A549 (cell line): ENCODE measurements at regions not wholly inside any gene's neighbourhood (a gene's known extent, or its start where the extent isn't known, plus 50 kb on each side); places are given as distances from the start of the nearest gene placed in this dataset.

Experiments used
- ATAC-seq, 2 experiments: fragments of 200-7000 bp in 1 of 2; fragments of >200 bp in 1 of 2; cut with Nextera tagmentation in 1 of 2; cut with Tn5 transposase in 1 of 2; 3 replicates each; pipeline versions ENCODE4 v1.8.0 to v1.9.1; 2018 to 2020; ENCODE audit warnings: mild to moderate bottlenecking in 1 of 2, moderate library complexity in 1 of 2
- CTCF ChIA-PET: fragments of 300-600 bp; sonication (Branson Sonifier 250); formaldehyde crosslinking; extraction: SDS; loops from one replicate; lab custom pipeline; 2021; ENCODE audit warnings: antibody characterized with exemption, inconsistent platforms; lab: Yijun Ruan, JAX
- POLR2A ChIA-PET: fragments of 350-600 bp; formaldehyde crosslinking; extraction: SDS; loops from one replicate; lab custom pipeline; 2021; ENCODE audit warnings: antibody characterized with exemption, inconsistent platforms; lab: Yijun Ruan, JAX
- DNase-seq, 2 experiments: peaks; one replicate each; pipeline versions ENCODE4 v3.0.0 to v3.0.0-alpha.2; 2011 to 2016; ENCODE audit warnings: low read depth in 1 of 2, low spot score in 1 of 2
- FAIRE-seq: peaks from 2 replicates; lab custom pipeline; 2011; peaks lifted over from hg19 to GRCh38; lab: Jason Lieb, UNC
- H3K27ac ChIP-seq, 2 experiments: fragments of >200 bp; sonication (Bioruptor Twin); formaldehyde crosslinking; 3 replicates each; pipeline ENCODE4 v1.5.1; 2016 to 2017
- H3K4me1 ChIP-seq: fragments of >200 bp; sonication (Bioruptor Twin); formaldehyde crosslinking; 3 replicates; pipeline ENCODE4 v1.6.1; 2016
- H3K4me2 ChIP-seq: fragments of >200 bp; sonication (Bioruptor Twin); formaldehyde crosslinking; 3 replicates; pipeline ENCODE4 v1.6.1; 2016
- H3K4me3 ChIP-seq: fragments of >200 bp; sonication (Bioruptor Twin); formaldehyde crosslinking; 3 replicates; pipeline ENCODE4 v1.5.1; 2016
- H3K9me3 ChIP-seq: fragments of >200 bp; sonication (Bioruptor Twin); formaldehyde crosslinking; 3 replicates; pipeline ENCODE4 v1.6.1; 2016
- BHLHE40 ChIP-seq: IDR thresholded peaks from 2 replicates; pipeline ENCODE4 v1.6.1; 2012; ENCODE audit warnings: low read depth, low read length, inconsistent platforms
- CHD2 ChIP-seq: fragments of 150-350 bp; IDR thresholded peaks from 2 replicates; pipeline ENCODE4 v1.6.1; 2014; ENCODE audit warnings: low read length; ENCODE audit not compliant: partially characterized antibody
- CHD4 ChIP-seq: fragments of 200-600 bp; sonication (generic); IDR thresholded peaks from 2 replicates; pipeline ENCODE4 v1.6.1; 2016; ENCODE audit warnings: antibody characterized with exemption, mild to moderate bottlenecking, borderline replicate concordance
- EHMT2 ChIP-seq: fragments of 200-600 bp; sonication (generic); IDR thresholded peaks from 2 replicates; pipeline ENCODE4 v1.6.1; 2016; ENCODE audit warnings: antibody characterized with exemption, low read depth, mild to moderate bottlenecking, moderate library complexity
- EP300 ChIP-seq, 2 experiments: fragments of >200 bp; sonication (Bioruptor Twin); formaldehyde crosslinking; IDR thresholded peaks; 2 replicates in 1 of 2; 3 replicates in 1 of 2; pipeline ENCODE4 v1.6.1; 2016 to 2017
- GATA3 ChIP-seq: IDR thresholded peaks from 2 replicates; pipeline ENCODE4 v1.6.1; 2012; ENCODE audit warnings: borderline replicate concordance
- HDAC2 ChIP-seq: fragments of 200-600 bp; sonication (generic); IDR thresholded peaks from 2 replicates; pipeline ENCODE4 v1.6.1; 2016
- HEYL ChIP-seq: fragments of 250-450 bp; sonication (Bioruptor Pico); IDR thresholded peaks from 2 replicates; pipeline ENCODE4 v1.8.0; 2021; ENCODE audit warnings: mild to moderate bottlenecking, moderate library complexity
- HOXA7 ChIP-seq: fragments of 250-450 bp; sonication (Bioruptor Pico); IDR thresholded peaks from 2 replicates; pipeline ENCODE4 v1.5.0; 2020; ENCODE audit warnings: mild to moderate bottlenecking, moderate library complexity
- HOXB13 ChIP-seq: fragments of 250-450 bp; sonication (Bioruptor Pico); IDR thresholded peaks from 2 replicates; pipeline ENCODE4 v1.5.0; 2020; ENCODE audit warnings: low read depth, mild to moderate bottlenecking, moderate library complexity
- JUN ChIP-seq, 2 experiments: fragments of >200 bp; sonication (Bioruptor Twin); formaldehyde crosslinking; IDR thresholded peaks; 2 replicates in 1 of 2; 3 replicates in 1 of 2; pipeline ENCODE4 v1.6.1; 2016 to 2017
- JUNB ChIP-seq: fragments of >200 bp; sonication (Bioruptor Twin); formaldehyde crosslinking; IDR thresholded peaks from 2 replicates; pipeline ENCODE4 v1.6.1; 2016
- KDM1A ChIP-seq: fragments of 200-600 bp; sonication (generic); IDR thresholded peaks from 2 replicates; pipeline ENCODE4 v1.6.1; 2016; ENCODE audit warnings: low read depth, mild to moderate bottlenecking
- MAX ChIP-seq: IDR thresholded peaks from 2 replicates; pipeline ENCODE4 v1.6.1; 2012
- MYC ChIP-seq: IDR thresholded peaks from 2 replicates; pipeline ENCODE4 v1.6.1; 2012; ENCODE audit warnings: mild to moderate bottlenecking, inconsistent platforms, low read length, improper control_type of control experiment, borderline replicate concordance
- NFE2L2 ChIP-seq: fragments of 150-350 bp; conservative IDR thresholded peaks from 2 replicates; pipeline ENCODE4 v1.6.1; 2014; ENCODE audit warnings: low read length
- NR3C1 ChIP-seq: fragments of >200 bp; sonication (Bioruptor Twin); formaldehyde crosslinking; IDR thresholded peaks from 3 replicates; pipeline ENCODE4 v1.6.1; 2017
- PHF8 ChIP-seq: fragments of 200-600 bp; sonication (generic); IDR thresholded peaks from 2 replicates; pipeline ENCODE4 v1.6.1; 2016; ENCODE audit warnings: low read depth, mild to moderate bottlenecking, antibody characterized with exemption, moderate library complexity, borderline replicate concordance
- RAD21 ChIP-seq, 2 experiments: fragments of >200 bp in 1 of 2; sonication (Bioruptor Twin) in 1 of 2; formaldehyde crosslinking in 1 of 2; IDR thresholded peaks in 1 of 2; conservative IDR thresholded peaks in 1 of 2; 2 replicates in 1 of 2; 3 replicates in 1 of 2; pipeline ENCODE4 v1.6.1; 2012 to 2018; ENCODE audit warnings: inconsistent platforms in 1 of 2
- RARB ChIP-seq: fragments of 250-450 bp; sonication (Bioruptor Pico); IDR thresholded peaks from 2 replicates; pipeline ENCODE4 v1.8.0; 2021; ENCODE audit warnings: mild to moderate bottlenecking, moderate library complexity
- SREBF2 ChIP-seq: fragments of 450-650 bp; IDR thresholded peaks from 2 replicates; pipeline ENCODE4 v1.6.1; 2014; ENCODE audit warnings: mild to moderate bottlenecking, moderate library complexity
- TFCP2L1 ChIP-seq: fragments of 250-450 bp; sonication (Bioruptor Pico); IDR thresholded peaks from 2 replicates; pipeline ENCODE4 v1.5.0; 2021; ENCODE audit warnings: mild to moderate bottlenecking
- ZNF302 ChIP-seq: fragments of 250-450 bp; sonication (Bioruptor Pico); IDR thresholded peaks from 2 replicates; pipeline ENCODE4 v1.9.0; 2021; ENCODE audit warnings: inconsistent platforms, mild to moderate bottlenecking, moderate library complexity
- ZSCAN20 ChIP-seq: fragments of 250-450 bp; sonication (Bioruptor Pico); IDR thresholded peaks from 2 replicates; pipeline ENCODE4 v1.8.0; 2022; ENCODE audit warnings: mild to moderate bottlenecking, moderate library complexity
- WGBS: methylation state at CpG from one replicate; pipeline ENCODE4 v1.1.6; 2017; ENCODE audit errors: missing lambda C conversion rate; 5-methylcytosine and 5-hydroxymethylcytosine counted together
- TF ChIP-seq, protein P1 (sequence below): IDR thresholded peaks from 2 replicates; pipeline ENCODE4 v1.6.1; 2012; ENCODE audit warnings: low read depth, borderline replicate concordance
- TF ChIP-seq, protein P2 (sequence below): IDR thresholded peaks from 2 replicates; pipeline ENCODE4 v1.6.1; 2012
- TF ChIP-seq, protein P3 (sequence below): fragments of >200 bp; sonication (Bioruptor Twin); formaldehyde crosslinking; IDR thresholded peaks from 3 replicates; pipeline ENCODE4 v1.6.1; 2016
- TF ChIP-seq, protein P4 (sequence below): fragments of 200-600 bp; sonication (generic); IDR thresholded peaks from 2 replicates; pipeline ENCODE4 v1.6.1; 2016; ENCODE audit warnings: antibody characterized with exemption, mild to moderate bottlenecking, moderate library complexity

GRCh38 chr12:62998454-62998853 lies 63.5 kb upstream of the PPM1H start:
- no peak for ATAC-seq
- FAIRE-seq = no peak
- Histone ChIP-seq H3K27ac (no peak overlapping the region), H3K4me3 (no peak overlapping the region), H3K9me3 (no peaks in the 10 kb centered on the region), H3K4me2 (no peak overlapping the region), H3K4me1 (no peaks in the 10 kb centered on the region)
- WGBS = 92% methylated on average over 1 of the region's 1 CpG
- POLR2A ChIA-PET = no interaction called here
- CTCF ChIA-PET = no interaction called here
- DNase-seq = no peak
- no peak for TF ChIP-seq ZSCAN20 (CRISPR knock-in tag)
- TF ChIP-seq GATA3 = no peak
- TF ChIP-seq TFCP2L1 (CRISPR knock-in tag) = no peak
- TF ChIP-seq EP300 (IDR thresholded peaks at IDR 0.05) = no peak
- TF ChIP-seq JUN (IDR thresholded peaks at IDR 0.05) = no peak
- TF ChIP-seq, protein P1, sequence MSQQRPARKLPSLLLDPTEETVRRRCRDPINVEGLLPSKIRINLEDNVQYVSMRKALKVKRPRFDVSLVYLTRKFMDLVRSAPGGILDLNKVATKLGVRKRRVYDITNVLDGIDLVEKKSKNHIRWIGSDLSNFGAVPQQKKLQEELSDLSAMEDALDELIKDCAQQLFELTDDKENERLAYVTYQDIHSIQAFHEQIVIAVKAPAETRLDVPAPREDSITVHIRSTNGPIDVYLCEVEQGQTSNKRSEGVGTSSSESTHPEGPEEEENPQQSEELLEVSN = no peak
- TF ChIP-seq EHMT2 = no peak
- no peak for TF ChIP-seq BHLHE40
- no peak for TF ChIP-seq HOXB13 (CRISPR knock-in tag)
- TF ChIP-seq KDM1A = no peak
- no peak for TF ChIP-seq MYC
- no peak for TF ChIP-seq JUNB
- no peak for TF ChIP-seq CHD4
- TF ChIP-seq, all 56 proteins: peak for 0

- POLR2A ChIA-PET = no interaction called here
- ATAC-seq = no peak
- DNase-seq = no peak
- no peak for FAIRE-seq
- Histone ChIP-seq H3K4me2 (no peak overlapping the region), H3K9me3 (no peaks in the 10 kb centered on the region), H3K4me3 (no peak overlapping the region), H3K27ac (no peak overlapping the region), H3K4me1 (no peaks in the 10 kb centered on the region)
- TF ChIP-seq, protein P2, sequence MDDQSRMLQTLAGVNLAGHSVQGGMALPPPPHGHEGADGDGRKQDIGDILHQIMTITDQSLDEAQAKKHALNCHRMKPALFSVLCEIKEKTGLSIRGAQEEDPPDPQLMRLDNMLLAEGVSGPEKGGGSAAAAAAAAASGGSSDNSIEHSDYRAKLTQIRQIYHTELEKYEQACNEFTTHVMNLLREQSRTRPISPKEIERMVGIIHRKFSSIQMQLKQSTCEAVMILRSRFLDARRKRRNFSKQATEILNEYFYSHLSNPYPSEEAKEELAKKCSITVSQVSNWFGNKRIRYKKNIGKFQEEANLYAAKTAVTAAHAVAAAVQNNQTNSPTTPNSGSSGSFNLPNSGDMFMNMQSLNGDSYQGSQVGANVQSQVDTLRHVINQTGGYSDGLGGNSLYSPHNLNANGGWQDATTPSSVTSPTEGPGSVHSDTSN = no peak
- TF ChIP-seq PHF8 (no peak), BHLHE40 (no peak), TFCP2L1 (CRISPR knock-in tag) (no peak), GATA3 (no peak), NR3C1 (no peak), HEYL (CRISPR knock-in tag) (no peak), EHMT2 (no peak), ZNF302 (CRISPR knock-in tag) (no peak), CHD4 (no peak), HOXA7 (no peak), RAD21 (conservative IDR thresholded peaks at IDR 0.05 in 1 of 2, IDR thresholded peaks at IDR 0.05 in 1 of 2) (no peak), HDAC2 (no peak), MAX (no peak)
- TF ChIP-seq, protein P3, sequence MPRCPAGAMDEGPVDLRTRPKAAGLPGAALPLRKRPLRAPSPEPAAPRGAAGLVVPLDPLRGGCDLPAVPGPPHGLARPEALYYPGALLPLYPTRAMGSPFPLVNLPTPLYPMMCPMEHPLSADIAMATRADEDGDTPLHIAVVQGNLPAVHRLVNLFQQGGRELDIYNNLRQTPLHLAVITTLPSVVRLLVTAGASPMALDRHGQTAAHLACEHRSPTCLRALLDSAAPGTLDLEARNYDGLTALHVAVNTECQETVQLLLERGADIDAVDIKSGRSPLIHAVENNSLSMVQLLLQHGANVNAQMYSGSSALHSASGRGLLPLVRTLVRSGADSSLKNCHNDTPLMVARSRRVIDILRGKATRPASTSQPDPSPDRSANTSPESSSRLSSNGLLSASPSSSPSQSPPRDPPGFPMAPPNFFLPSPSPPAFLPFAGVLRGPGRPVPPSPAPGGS = no peak
- CTCF ChIA-PET = no interaction called here
Measured at GRCh38 chr12:62995097-62995496, 60.1 kb upstream of the PPM1H start.

DNA sequence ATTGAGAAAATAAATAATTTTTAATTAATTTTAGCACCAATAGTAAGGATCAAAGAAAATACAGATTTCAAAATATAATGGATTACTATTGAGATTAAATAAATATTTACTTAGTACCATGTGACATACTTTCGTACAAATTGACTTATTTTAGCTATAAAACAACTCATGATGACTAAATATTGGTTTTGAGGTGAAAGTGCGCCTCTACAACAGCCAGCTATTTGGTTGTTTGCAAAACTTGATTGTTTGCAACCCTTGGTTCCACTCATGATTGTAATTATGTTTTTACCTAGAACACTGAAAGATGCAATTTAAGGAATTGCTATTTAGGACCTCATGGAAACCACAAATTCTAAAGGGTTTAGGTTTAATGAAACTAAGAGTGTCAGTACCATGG lies 51.9 kb upstream of the PPM1H start:
- DNase-seq (no peak), FAIRE-seq (no peak), ATAC-seq (no peak)
- Histone ChIP-seq H3K4me1 (no peaks in the 10 kb centered on the region), H3K4me3 (no peak overlapping the region), H3K4me2 (no peak overlapping the region), H3K27ac (no peak overlapping the region), H3K9me3 (no peaks in the 10 kb centered on the region)
- ChIA-PET POLR2A (no interaction called here), CTCF (interaction anchor here (1.6 to 1.9 kb wide), 2 partner anchors 15 to 53 kb away, joined by 5 read pairs; no protein-coding TSS in a partner anchor)
- WGBS = 2% methylated on average over 2 of the region's 2 CpGs
- TF ChIP-seq CHD2 = no peak
- TF ChIP-seq RAD21 (conservative IDR thresholded peaks at IDR 0.05 in 1 of 2, IDR thresholded peaks at IDR 0.05 in 1 of 2) = no peak
- no peak for TF ChIP-seq PHF8
- TF ChIP-seq, protein P4, sequence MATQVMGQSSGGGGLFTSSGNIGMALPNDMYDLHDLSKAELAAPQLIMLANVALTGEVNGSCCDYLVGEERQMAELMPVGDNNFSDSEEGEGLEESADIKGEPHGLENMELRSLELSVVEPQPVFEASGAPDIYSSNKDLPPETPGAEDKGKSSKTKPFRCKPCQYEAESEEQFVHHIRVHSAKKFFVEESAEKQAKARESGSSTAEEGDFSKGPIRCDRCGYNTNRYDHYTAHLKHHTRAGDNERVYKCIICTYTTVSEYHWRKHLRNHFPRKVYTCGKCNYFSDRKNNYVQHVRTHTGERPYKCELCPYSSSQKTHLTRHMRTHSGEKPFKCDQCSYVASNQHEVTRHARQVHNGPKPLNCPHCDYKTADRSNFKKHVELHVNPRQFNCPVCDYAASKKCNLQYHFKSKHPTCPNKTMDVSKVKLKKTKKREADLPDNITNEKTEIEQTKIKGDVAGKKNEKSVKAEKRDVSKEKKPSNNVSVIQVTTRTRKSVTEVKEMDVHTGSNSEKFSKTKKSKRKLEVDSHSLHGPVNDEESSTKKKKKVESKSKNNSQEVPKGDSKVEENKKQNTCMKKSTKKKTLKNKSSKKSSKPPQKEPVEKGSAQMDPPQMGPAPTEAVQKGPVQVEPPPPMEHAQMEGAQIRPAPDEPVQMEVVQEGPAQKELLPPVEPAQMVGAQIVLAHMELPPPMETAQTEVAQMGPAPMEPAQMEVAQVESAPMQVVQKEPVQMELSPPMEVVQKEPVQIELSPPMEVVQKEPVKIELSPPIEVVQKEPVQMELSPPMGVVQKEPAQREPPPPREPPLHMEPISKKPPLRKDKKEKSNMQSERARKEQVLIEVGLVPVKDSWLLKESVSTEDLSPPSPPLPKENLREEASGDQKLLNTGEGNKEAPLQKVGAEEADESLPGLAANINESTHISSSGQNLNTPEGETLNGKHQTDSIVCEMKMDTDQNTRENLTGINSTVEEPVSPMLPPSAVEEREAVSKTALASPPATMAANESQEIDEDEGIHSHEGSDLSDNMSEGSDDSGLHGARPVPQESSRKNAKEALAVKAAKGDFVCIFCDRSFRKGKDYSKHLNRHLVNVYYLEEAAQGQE = no peak
- TF ChIP-seq NFE2L2 = no peak
- TF ChIP-seq SREBF2 = no peak
- no peak for TF ChIP-seq ZNF302 (CRISPR knock-in tag)
- TF ChIP-seq, protein P3 = no peak
- TF ChIP-seq RARB (CRISPR knock-in tag) = no peak
- TF ChIP-seq NR3C1 = no peak
